ENCODE measurements at regions not wholly inside any gene's neighbourhood (a gene's known extent, or its start where the extent isn't known, plus 50 kb on each side); places are given as distances from the start of the nearest gene placed in this dataset.

- TF ChIP-seq, protein P1, sequence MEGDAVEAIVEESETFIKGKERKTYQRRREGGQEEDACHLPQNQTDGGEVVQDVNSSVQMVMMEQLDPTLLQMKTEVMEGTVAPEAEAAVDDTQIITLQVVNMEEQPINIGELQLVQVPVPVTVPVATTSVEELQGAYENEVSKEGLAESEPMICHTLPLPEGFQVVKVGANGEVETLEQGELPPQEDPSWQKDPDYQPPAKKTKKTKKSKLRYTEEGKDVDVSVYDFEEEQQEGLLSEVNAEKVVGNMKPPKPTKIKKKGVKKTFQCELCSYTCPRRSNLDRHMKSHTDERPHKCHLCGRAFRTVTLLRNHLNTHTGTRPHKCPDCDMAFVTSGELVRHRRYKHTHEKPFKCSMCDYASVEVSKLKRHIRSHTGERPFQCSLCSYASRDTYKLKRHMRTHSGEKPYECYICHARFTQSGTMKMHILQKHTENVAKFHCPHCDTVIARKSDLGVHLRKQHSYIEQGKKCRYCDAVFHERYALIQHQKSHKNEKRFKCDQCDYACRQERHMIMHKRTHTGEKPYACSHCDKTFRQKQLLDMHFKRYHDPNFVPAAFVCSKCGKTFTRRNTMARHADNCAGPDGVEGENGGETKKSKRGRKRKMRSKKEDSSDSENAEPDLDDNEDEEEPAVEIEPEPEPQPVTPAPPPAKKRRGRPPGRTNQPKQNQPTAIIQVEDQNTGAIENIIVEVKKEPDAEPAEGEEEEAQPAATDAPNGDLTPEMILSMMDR (IDR thresholded peaks at IDR 0.05; ENCODE audit: extremely low read depth in 1 of 2, insufficient read depth in 1 of 2, low read depth in 1 of 2, low read length in 2 of 2) = no peak
- no peak for TF ChIP-seq EZH2 (IDR thresholded peaks at IDR 0.05; ENCODE audit: borderline replicate concordance, low read depth, low read length, severe bottlenecking)
- TF ChIP-seq, protein P2, sequence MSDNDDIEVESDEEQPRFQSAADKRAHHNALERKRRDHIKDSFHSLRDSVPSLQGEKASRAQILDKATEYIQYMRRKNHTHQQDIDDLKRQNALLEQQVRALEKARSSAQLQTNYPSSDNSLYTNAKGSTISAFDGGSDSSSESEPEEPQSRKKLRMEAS (IDR thresholded peaks at IDR 0.05; ENCODE audit: insufficient read depth, insufficient read length) = no peak
- TF ChIP-seq FOS (IDR thresholded peaks at IDR 0.05; ENCODE audit: borderline replicate concordance, insufficient read depth, low read length) = no peak
- no peak for TF ChIP-seq JUN (IDR thresholded peaks at IDR 0.05; ENCODE audit: borderline replicate concordance, insufficient read depth, insufficient read length, low read depth)
- TF ChIP-seq POLR2AphosphoS5 (IDR thresholded peaks at IDR 0.05; ENCODE audit: insufficient read depth, low read depth, low read length) = no peak
- TF ChIP-seq POLR2A (IDR thresholded peaks at IDR 0.05; ENCODE audit: low read depth, low read length) = no peak
- TF ChIP-seq MYC (IDR thresholded peaks at IDR 0.05; ENCODE audit: low read depth, low read length) = no peak
- no peak for TF ChIP-seq GATA2 (IDR thresholded peaks at IDR 0.05; ENCODE audit: insufficient read depth, insufficient read length, low read depth, low read length)
Observed at GRCh38 chr5:20555034-20555433, 567.0 kb upstream of the CDH18 start.

All from endothelial cell of umbilical vein (primary cell).